HG02943 (cell line): ENCODE measurements at regions not wholly inside any gene's neighbourhood (a gene's known extent, or its start where the extent isn't known, plus 50 kb on each side); places are given as distances from the start of the nearest gene placed in this dataset.

Experiments used
- ATAC-seq: cut with Tn5 transposase; IDR thresholded peaks from one replicate; pipeline ENCODE4 v1.9.1; 2021; ENCODE audit warnings: mild to moderate bottlenecking, low read depth, moderate library complexity; ENCODE audit not compliant: unreplicated experiment

GRCh38 chr13:48181482-48182145 lies 51.4 kb upstream of the ITM2B start:
- ATAC-seq, result no peak

DNA sequence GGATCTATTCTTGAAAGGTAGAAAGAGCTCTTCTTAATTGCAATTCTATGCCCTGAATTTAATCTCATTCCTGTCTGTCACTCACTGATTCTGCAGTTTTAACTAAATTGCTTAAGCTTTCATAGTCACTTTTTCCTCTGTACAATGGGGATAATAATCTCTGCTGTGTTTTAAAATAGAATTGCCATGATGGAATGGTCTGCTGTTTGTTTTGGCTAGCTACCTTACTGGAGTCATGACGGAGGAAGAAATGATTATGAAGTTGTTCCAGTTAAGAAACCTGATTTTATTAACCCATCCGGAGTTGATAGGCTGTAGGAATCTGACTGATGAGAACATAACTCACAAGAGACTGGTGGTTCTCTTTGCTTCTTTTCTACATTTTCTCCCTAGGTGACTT lies 54.9 kb upstream of the ITM2B start:
- ATAC-seq, result no peak

DNA sequence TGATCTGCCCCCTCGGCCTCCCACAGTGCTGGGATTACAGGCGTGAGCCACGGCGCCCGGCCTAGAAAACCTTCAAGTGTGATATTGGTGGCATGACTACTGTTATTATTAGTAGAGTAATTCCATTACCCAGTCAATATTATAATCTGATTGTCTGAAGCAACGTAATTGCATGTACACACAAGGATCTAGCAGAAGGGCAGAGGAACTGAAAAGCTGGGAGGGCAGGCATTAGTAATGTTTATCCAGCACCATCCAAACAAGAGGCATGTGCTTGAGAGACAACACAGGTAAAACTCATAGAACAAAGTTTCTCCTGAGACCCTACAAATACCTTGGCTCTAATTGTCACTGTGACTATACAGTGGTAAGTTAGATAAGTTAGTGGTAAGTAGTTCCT lies 56.2 kb upstream of the ITM2B start:
- no peak for ATAC-seq

DNA sequence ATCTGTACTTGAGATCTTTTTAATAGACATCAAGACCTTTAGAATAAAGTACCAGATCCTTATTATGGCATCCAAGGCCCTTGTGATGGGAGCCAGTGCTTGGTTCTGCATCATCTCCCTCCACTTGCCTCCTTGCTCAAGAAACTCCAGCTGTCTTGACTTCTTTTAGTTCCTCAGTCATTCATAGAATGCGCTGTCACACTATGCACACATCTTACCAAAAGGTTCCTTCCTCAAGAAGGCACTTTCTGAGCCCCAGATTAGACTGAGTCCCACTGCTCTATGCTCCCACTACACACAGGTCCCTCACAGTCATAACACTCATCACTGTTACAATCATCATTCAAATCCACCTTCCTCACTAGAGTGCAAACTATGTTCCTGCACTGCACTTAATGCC lies 57.8 kb upstream of the ITM2B start:
- no peak for ATAC-seq

GRCh38 chr13:48167866-48168265 lies 65.1 kb upstream of the ITM2B start:
- ATAC-seq, result no peak

DNA sequence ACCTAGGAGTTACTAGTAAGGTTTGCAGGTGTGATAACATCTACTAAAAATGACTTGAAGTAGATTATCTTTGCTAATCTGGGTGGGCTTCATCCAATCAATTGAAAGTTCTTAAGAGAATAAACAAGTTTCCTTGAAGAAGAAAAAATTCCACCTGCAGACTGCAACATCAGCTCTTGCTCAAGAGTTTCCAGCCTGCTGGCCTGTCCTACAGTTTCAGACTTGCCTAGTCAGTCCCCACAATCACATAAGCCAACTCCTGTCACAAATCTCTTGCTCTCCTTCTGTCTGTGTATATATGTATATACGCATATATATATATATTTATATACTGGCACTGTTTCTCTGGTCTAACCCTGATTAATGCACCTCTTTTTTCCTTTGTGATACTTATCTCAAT lies 67.3 kb upstream of the ITM2B start:
- no peak for ATAC-seq

DNA sequence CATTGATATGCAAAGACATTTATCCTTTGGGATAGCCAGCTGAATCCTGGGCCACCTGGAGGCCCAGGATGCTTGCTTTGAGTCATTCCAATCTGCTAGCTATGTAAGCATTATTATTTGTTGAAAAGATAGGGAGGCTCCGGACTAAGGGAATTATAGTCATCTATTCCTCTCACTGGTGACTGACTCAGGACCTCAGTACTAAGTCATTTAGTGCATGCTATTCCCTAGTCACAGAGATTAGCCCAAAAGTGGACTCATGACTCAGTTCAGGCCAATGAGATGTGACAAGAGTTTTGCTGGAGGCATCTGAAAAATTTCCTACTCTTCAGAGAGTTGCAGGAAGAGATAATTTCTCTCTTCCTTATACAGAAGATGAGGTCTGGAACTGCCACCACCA lies 67.9 kb upstream of the ITM2B start:
- no peak for ATAC-seq

DNA sequence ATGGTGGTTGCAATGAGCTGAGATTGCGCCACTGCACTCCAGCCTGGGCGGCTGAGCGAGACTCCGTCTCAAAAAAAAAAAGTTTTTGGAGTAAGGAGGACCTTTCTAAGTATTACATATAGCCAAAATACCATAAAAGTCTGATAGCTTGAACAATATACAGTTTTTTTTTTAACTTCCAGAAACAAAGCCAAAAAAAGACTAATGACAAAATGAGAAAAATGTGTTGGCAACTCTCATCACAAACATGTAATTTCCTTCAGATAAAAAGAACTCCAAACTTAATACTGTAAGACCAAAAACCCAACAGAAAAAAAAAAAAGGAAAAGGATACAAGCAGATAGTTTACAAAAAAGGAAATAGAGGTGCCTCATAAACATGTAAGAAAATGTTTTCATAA lies 68.2 kb upstream of the MED4 start:
- ATAC-seq, result no peak

DNA sequence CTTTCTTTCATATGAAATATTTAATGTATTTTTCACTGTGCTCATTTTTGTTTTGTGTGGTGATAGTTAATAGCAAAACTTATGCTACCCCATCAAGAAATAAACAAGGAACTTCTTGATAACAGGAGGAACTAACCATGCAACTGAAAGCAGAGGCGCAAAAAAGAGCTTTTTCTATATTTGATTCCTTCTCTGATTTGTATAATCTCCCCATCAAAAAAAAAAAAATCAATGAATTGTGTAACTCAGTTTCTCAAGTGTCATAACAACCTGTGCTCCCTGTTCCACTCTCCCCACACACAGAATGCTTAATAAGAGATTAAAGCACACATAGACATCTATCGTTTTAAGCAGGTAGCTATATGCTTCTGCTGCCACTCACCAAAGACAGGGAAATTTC lies 67.3 kb upstream of the MED4 start:
- ATAC-seq, result no peak

- no peak for ATAC-seq
These were observed 66.8 kb upstream of the MED4 start for GRCh38 chr13:48161530-48162179.

GRCh38 chr13:48160606-48161278 lies 65.8 kb upstream of the MED4 start:
- no peak for ATAC-seq

GRCh38 chr13:48159826-48160225 lies 64.9 kb upstream of the MED4 start:
- no peak for ATAC-seq

DNA sequence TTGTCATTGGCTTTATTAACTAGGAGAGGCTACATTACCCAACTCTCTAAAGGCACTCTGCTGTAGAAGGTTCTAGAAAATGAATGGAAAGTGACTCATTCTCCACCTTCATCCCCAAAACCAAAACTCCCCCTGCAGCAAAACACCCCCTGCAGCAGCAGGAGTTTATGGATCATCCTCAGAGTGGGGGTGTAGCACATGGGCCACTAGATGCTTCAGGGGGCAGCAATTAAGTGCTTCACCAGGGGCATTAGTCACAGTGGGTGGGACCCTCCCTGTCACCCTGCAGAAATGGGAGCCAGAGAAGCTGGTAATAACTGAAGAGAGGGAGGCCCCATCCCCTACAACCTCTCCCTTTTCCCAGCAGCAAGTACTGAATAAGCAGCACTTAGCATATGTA lies 64.5 kb upstream of the MED4 start:
- no peak for ATAC-seq

- ATAC-seq, result no peak
These were observed 64.0 kb upstream of the MED4 start for GRCh38 chr13:48158915-48159314.

DNA sequence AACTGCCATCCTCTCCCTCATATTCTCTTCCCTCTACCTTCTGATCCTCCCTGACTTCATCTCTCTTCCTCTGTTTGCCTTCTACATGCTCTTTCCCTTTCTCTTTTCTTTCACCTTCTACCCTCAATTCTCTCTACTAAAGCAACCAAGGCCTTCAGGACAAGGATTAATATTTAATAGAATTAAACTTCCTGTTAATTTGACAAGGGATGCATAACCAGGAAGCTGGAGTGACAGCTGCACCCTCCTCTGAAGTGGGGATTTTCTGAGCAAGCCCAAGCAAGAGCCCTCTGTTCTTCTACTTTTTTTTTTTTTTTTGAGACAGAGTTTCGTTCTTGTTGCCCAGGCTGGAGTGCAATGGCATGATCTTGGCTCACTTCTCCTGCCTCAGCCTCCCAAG lies 63.4 kb upstream of the MED4 start:
- peak; percentile 63 for ATAC-seq

DNA sequence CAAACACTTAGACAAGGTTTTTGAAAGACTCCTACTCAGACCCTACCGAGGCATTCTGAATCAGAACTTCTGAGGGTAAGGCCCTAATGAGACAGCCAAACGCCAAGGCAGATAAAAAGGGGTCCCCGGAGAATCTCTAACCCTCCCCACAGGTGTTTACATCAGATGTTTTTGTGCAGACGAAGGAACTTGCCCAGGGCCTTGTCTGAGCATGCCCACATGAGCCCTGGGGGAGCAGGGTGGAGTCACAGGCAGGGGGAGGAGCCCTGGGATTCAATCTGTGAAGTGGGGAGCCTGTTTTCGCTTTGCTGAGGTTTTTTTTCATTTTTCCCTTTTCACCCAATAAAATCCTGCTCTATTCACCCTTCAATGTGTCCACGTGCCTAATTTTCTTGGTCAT lies 61.6 kb upstream of the MED4 start:
- no peak for ATAC-seq

GRCh38 chr13:48155848-48156247 lies 60.9 kb upstream of the MED4 start:
- ATAC-seq, result no peak

DNA sequence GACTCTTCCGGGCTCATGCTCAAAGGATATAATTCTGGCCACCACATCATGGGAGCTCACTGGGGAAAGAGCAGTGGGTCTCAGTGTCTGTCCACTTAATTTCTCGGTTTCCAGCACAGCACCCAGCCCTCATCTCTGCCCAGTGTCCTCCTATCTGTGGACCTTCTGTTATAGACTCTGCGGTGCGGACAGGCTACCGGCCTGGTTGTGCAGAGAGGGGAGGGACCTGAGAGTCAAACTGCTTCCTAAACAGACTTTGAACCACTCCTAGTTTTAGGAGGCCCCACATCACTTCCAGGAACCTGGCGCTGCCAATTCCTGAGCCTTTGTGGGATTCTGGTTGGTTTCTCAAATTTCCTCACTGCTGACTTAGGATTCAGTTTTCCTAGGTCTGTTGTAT lies 59.8 kb upstream of the MED4 start:
- ATAC-seq, result no peak

DNA sequence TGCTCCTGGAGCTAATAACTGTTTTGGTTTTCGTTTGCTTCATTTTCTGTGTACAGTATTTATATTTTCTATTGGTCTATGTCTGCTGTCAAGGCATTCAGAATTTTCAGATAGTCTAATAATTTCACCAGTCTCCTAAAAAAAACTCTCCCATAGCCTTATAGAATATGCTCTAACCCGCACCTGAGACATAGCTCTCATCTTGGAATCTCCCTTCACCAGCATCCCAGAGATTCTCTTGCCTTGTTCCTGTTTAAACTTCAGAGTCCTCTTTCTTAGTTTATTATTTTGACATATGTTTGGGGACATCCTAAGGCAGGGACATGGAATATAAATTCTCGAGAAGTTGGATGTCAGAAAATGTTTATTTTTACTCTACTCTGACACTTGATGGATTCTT lies 58.3 kb upstream of the MED4 start:
- ATAC-seq, result no peak

DNA sequence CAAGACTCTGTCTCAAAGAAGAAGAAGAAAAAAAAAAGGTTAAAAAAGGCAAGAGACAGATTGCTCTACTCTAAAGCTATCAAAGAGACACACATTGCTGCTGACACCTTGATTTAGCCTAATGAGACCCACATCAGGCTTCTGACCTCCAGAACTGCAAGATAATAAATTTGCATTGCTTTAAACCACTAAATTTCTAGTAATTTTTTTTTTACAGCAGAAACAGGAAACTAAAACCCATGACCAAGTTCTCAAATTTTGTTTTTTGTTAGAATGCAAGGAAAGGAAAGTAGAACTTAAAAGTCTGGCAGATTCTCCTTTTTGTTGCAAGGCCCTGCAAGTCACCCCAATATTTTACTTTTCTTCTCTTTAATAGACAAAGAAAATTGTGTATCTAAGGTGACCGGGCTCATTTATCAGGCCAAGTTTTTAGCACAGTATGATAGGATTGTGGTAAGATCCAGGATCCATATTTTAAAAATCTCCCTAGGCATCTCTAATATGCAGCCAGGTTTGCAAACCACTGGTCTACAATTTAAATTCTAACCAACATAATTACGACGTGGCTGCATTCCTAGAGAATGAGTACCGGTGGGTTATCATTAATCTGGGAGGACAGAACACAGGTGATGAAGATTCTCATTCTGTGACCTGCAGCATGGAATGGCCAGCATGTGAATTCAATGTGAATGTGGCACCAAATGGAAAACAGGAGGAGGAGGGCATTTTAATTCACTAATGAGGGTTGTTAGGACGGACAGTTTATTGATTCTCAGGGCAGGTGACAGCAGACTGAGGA lies 56.7 kb upstream of the MED4 start:
- no peak for ATAC-seq

- ATAC-seq, result no peak
These were observed 53.5 kb upstream of the MED4 start for GRCh38 chr13:48148454-48148853.
